HL-60 (cell line): ENCODE measurements at regions not wholly inside any gene's neighbourhood (a gene's known extent, or its start where the extent isn't known, plus 50 kb on each side); places are given as distances from the start of the nearest gene placed in this dataset.

Experiments used
- DNase-seq, 2 experiments: peaks; one replicate each; pipeline ENCODE4 v3.0.0-alpha.2; 2010 to 2020; ENCODE audit warnings: low read depth in 1 of 2, low spot score in 1 of 2
- H3K27ac ChIP-seq: fragments of 250-450 bp; sonication (Bioruptor Pico); replicated peaks from 2 replicates; pipeline ENCODE4 v1.5.1; 2020; ENCODE audit warnings: mild to moderate bottlenecking, moderate library complexity
- H3K27me3 ChIP-seq: fragments of 250-450 bp; sonication (Bioruptor Pico); 2 replicates; pipeline ENCODE4 v1.5.1; 2021; ENCODE audit warnings: mild to moderate bottlenecking, moderate library complexity; ENCODE audit not compliant: insufficient read depth, poor library complexity, severe bottlenecking
- H3K4me3 ChIP-seq: replicated peaks from 2 replicates; pipeline ENCODE4 v1.5.1; 2011; ENCODE audit warnings: mild to moderate bottlenecking, control low read depth, low read length; ENCODE audit not compliant: insufficient read depth
- GABPA ChIP-seq: IDR thresholded peaks from 2 replicates; pipeline ENCODE4 v1.6.1; 2012; ENCODE audit warnings: low read depth
- POLR2AphosphoS5 ChIP-seq: IDR thresholded peaks from 2 replicates; pipeline ENCODE4 v1.6.1; 2012; ENCODE audit warnings: low read depth
- SPI1 ChIP-seq: IDR thresholded peaks from 2 replicates; pipeline ENCODE4 v1.6.1; 2012; ENCODE audit warnings: low read depth, mild to moderate bottlenecking, borderline replicate concordance
- TF ChIP-seq, protein P1 (sequence below): IDR thresholded peaks from one replicate; pipeline ENCODE4 v1.5.1; 2011; ENCODE audit warnings: low read length, control low read depth, inconsistent platforms; ENCODE audit not compliant: insufficient read depth
- TF ChIP-seq, protein P2 (sequence below): IDR thresholded peaks from 2 replicates; pipeline ENCODE4 v1.6.1; 2012; ENCODE audit warnings: low read depth; ENCODE audit not compliant: insufficient replicate concordance

DNA sequence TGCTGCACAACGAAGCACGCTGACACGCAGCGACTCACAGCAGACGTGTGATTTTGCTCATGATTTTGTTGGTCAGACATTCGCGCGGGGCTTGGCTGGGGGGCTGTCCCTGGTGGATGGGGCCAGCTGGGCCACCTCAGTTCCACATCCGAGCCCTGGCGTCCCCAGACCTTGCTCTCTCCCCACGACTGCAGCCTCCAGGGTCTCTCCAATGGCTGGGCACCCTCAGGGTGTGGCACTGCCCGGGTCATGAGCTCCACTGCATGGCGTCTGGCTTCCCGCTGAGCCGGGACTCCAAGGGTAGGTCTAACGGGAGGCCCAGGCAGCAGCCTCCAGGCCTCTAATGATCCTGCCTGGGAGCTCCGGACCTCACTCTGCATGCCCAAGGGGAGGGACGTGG is 173.0 kb upstream of the AJAP1 start:
- TF ChIP-seq GABPA = no peak
- TF ChIP-seq SPI1 = no peak
- TF ChIP-seq, protein P1, sequence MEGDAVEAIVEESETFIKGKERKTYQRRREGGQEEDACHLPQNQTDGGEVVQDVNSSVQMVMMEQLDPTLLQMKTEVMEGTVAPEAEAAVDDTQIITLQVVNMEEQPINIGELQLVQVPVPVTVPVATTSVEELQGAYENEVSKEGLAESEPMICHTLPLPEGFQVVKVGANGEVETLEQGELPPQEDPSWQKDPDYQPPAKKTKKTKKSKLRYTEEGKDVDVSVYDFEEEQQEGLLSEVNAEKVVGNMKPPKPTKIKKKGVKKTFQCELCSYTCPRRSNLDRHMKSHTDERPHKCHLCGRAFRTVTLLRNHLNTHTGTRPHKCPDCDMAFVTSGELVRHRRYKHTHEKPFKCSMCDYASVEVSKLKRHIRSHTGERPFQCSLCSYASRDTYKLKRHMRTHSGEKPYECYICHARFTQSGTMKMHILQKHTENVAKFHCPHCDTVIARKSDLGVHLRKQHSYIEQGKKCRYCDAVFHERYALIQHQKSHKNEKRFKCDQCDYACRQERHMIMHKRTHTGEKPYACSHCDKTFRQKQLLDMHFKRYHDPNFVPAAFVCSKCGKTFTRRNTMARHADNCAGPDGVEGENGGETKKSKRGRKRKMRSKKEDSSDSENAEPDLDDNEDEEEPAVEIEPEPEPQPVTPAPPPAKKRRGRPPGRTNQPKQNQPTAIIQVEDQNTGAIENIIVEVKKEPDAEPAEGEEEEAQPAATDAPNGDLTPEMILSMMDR = no peak
- TF ChIP-seq, protein P2, sequence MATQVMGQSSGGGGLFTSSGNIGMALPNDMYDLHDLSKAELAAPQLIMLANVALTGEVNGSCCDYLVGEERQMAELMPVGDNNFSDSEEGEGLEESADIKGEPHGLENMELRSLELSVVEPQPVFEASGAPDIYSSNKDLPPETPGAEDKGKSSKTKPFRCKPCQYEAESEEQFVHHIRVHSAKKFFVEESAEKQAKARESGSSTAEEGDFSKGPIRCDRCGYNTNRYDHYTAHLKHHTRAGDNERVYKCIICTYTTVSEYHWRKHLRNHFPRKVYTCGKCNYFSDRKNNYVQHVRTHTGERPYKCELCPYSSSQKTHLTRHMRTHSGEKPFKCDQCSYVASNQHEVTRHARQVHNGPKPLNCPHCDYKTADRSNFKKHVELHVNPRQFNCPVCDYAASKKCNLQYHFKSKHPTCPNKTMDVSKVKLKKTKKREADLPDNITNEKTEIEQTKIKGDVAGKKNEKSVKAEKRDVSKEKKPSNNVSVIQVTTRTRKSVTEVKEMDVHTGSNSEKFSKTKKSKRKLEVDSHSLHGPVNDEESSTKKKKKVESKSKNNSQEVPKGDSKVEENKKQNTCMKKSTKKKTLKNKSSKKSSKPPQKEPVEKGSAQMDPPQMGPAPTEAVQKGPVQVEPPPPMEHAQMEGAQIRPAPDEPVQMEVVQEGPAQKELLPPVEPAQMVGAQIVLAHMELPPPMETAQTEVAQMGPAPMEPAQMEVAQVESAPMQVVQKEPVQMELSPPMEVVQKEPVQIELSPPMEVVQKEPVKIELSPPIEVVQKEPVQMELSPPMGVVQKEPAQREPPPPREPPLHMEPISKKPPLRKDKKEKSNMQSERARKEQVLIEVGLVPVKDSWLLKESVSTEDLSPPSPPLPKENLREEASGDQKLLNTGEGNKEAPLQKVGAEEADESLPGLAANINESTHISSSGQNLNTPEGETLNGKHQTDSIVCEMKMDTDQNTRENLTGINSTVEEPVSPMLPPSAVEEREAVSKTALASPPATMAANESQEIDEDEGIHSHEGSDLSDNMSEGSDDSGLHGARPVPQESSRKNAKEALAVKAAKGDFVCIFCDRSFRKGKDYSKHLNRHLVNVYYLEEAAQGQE = no peak
- no peak for TF ChIP-seq POLR2AphosphoS5
- Histone ChIP-seq H3K4me3 (no peak overlapping the region), H3K27ac (no peak overlapping the region), H3K27me3 (no peaks in the 10 kb centered on the region)
- DNase-seq = no peak

DNA sequence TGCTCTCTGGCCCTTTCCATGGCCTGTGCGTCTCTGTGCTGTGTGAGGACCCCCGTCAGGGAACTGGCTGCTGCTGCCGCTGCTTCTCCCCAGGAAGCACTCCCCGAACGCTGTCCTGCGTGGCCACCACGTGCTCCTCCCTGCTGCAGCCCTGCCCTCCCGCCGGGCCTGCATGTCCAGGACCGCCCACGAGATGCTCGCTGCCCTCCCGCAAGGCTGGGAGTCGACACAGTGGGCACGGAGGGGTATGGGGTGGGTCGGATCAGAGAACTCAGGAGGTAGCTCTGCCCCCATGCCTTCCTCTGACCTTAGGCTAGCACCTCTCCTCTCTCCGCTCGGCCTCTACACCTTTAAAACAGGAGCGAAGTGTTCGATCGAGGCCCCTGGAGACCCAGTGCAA is 171.9 kb upstream of the AJAP1 start:
- no peaks in the 10 kb centered on the region for H3K27me3 ChIP-seq
- TF ChIP-seq, protein P2 = no peak
- no peak for TF ChIP-seq SPI1
- TF ChIP-seq, protein P1 = no peak
- no peak for TF ChIP-seq GABPA
- no peak for DNase-seq
- H3K4me3 ChIP-seq = no peak overlapping the region
- no peak overlapping the region for H3K27ac ChIP-seq

DNA sequence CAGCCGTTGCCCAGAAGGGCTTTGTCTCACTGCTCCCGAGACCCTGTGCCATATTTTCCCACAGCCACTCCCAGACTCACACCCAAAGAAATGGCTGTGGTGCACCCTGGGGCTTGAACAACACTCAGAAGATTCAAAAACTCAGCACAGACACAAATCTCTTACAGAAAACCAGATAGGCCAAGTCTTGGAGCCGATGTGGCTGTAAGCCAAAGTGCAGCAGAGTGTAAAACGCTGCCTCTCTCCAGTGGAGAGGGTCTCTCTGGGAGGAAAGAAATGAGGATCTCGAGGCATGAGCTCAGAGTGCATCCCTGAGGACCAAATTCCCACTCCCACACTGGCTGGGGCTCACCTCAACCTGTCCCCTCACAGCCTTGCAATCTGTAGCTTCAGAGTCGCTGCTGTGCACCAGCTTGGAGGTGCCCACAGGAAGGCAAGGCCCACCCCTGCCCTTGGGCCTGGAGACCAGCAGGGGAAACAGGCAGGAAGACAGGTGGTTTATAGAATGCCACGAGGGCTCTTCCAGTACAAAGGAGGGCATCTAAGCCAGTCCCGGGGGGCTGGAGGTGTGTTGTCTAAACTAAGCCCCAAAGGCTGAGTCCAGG is 171.3 kb upstream of the AJAP1 start:
- no peaks in the 10 kb centered on the region for H3K27me3 ChIP-seq
- no peak for TF ChIP-seq GABPA
- TF ChIP-seq, protein P2 = no peak
- TF ChIP-seq SPI1 = no peak
- TF ChIP-seq, protein P1 = no peak
- no peak for TF ChIP-seq POLR2AphosphoS5
- H3K4me3 ChIP-seq = no peak overlapping the region
- DNase-seq = no peak
- no peak overlapping the region for H3K27ac ChIP-seq
